HG03575 (cell line): ENCODE measurements at regions not wholly inside any gene's neighbourhood (a gene's known extent, or its start where the extent isn't known, plus 50 kb on each side); places are given as distances from the start of the nearest gene placed in this dataset.
"Not testable (repeated sequence)": the region's sequence is repeated elsewhere in the genome, so short reads cannot be mapped to it uniquely, and the experiment has no call there.

Experiments
- ATAC-seq: cut with Tn5 transposase; IDR thresholded peaks from one replicate; pipeline ENCODE4 v1.9.1; 2021; ENCODE audit not compliant: unreplicated experiment, insufficient number of reproducible peaks, low FRiP score; ENCODE audit errors: extremely low read depth

DNA sequence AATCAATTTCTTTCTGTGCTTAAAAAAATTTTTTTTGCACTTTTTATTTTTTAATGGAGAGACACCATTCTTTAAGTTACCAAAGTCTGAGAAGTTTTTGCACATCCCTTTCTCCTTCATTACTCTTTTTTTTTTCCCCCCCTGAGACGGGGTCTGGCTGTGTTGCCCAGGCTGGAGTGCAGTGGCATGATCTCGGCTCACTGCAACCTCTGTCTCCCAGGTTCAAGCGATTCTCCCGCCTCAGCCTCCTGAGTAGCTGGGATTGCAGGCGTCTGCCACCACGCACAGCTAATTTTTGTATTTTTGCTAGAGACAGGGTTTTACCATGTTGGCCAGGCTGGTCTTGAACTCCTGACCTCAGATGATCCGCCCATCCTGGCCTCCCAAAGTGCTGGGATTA is 104.3 kb downstream of the UTRN start:
- not testable (repeated sequence) for ATAC-seq

- no peak for ATAC-seq
Measured at GRCh38 chr6:144390202-144390601, 105.1 kb downstream of the UTRN start.

- no peak for ATAC-seq
Measured at GRCh38 chr6:144390886-144391285, 105.8 kb downstream of the UTRN start.

DNA sequence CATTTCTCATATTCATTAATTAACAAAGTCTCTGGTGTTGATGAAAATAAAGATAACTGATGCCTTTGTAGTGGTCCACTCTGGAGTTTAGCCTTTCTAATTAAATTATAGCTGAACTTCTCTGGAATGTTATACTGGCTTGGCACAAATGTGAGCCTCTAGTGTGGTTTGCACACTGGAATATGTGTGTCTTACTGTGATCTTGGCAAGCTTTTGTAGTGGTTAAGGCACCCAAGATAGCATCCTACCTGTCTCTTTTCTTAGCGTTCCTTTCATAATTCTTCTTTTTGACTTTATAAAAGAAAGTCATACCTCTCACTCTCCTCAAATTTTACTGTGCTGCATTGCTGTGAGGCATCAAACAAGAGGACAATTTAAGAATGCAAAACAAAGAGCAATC is 107.4 kb downstream of the UTRN start:
- no peak for ATAC-seq

DNA sequence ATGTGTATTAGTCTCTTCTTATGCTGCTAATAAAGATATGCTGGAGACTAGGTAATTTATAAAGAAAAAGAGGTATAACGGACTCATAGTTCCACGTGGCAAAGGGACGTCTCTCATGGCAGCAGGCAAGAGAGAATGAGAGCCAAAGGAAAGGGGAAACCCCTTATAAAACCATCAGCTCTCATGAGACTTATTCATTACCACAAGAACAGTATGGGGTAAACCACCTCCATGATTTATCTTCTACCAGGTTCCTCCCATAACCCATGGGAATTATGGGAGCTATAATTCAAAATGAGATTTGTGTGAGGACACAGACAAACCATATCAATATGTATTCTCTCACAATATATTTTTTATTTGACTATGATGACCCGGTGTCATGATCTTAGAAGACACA is 109.1 kb downstream of the UTRN start:
- ATAC-seq = no peak

GRCh38 chr6:144395014-144395413 is 109.9 kb downstream of the UTRN start:
- no peak for ATAC-seq

- no peak for ATAC-seq
Measured at GRCh38 chr6:144395826-144396225, 110.7 kb downstream of the UTRN start.

DNA sequence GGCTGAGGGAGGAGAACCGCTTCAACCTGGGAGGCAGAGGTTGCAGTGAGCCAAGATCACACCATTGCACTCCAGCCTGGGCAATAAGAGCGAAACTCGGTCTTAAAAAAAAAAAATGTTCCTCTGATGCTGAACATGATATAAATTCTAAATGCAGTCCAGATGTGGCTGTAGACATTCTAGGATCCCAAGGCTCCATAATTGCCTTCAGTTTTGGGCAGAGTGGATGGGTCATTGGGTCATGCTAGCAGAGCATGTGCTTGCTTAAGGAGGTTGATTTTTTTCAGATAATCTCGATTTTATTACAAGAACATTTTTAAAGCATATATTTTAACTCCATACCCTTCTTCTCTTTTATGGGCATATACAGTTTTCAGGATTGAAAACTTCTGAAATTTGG is 112.0 kb downstream of the UTRN start:
- ATAC-seq = no peak

DNA sequence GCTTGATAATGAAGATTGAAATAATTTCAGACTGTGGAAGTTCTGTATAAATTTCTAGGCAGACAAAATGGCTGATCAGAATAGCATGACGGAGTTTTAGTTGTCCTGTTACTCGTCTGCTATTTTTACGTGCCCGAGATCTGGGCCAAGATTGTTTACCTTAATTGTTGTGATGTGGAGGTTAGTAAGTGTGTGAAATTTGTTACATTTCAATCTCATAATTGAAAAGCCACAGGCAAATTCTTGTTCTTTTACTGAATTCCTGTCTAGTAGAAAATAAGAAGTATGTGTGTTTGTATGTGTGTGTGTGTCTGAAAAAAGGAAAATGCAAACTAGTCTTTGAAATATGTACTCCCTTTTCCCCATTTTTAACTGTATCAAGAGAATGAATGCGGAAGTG is 115.2 kb downstream of the UTRN start:
- ATAC-seq = no peak

GRCh38 chr6:144401736-144402733 is 116.9 kb downstream of the UTRN start:
- ATAC-seq = no peak

GRCh38 chr6:144402750-144403149 is 117.6 kb downstream of the UTRN start:
- no peak for ATAC-seq

- ATAC-seq = no peak
Measured at GRCh38 chr6:144405163-144405562, 120.0 kb downstream of the UTRN start.

GRCh38 chr6:144406796-144407195 is 121.7 kb downstream of the UTRN start:
- no peak for ATAC-seq

- ATAC-seq = no peak
Measured at GRCh38 chr6:144408161-144408560, 123.0 kb downstream of the UTRN start.

DNA sequence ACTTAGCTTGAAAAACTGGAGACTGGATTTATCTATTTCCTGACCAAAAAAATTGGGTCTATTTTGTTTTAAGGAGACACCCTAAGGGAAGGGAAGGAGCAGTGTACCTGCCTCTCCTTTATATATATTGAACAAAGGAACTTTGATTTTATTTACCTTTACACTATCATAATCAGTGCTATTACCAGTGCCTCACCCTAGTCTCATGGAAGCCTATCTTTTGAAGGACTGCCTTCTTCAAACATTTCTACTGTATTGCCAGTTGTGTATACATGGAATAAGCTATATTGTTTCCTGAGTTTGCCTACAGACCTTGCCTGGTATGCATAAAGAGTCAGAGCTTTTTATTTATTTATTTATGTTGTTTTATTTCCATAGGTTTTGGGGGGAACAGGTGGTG is 124.9 kb downstream of the UTRN start:
- ATAC-seq = no peak

DNA sequence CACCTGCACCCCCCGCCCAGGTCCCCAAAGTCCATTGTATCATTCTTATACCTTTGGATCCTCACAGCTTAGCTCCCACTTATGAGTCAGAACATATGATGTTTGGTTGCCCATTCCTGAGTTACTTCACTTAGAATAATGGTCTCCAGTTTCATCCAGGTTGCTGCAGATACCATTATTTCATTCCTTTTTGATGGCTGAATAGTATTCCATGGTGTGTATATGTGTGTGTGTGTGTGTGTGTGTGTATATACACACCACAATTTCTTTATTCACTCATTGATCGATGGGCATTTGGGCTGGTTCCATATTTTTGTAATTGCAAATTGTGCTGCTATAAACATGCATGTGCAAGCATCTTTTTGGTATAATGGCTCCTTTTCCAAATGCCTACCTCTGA is 125.4 kb downstream of the UTRN start:
- not testable (repeated sequence) for ATAC-seq

GRCh38 chr6:144411531-144412165 is 126.5 kb downstream of the UTRN start:
- ATAC-seq = no peak

GRCh38 chr6:144413418-144413817 is 128.3 kb downstream of the UTRN start:
- no peak for ATAC-seq

DNA sequence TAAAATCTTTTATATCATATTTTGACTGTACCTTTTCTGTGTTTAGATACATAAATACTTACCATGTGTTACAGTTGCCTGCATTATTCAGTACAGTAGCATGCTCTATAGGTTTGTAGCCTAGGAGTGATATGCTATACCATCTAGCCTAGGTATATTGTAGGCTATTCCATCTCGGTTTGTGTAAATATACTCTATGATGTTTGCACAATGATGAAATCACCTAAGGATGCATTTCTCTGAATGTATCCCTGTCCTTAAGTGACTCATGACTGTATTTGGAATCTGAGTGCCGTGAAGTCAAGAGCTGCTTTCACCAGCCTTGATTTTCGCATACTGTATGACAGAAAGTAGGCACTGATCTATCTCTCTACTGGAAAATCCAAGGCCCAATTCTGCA is 129.9 kb downstream of the UTRN start:
- ATAC-seq = no peak

DNA sequence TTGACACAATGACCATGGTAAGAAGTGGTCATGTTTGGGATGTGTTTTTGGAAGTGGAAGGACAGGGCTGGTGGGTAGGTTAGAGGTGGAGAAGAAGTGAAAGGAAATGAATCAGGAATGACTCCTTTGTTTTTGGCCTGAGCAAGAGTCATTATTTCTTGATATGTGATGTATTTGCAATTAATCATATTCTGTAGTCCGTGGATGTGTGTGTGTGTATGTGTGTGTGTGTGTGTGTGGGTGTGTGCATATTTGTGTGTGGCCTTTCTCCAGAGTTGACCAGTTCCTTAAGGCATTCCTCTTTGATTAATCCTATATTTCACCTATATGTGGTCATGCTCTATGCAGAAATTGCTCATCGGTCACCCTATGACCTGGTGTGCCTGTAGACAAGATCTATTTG is 130.7 kb downstream of the UTRN start:
- no peak for ATAC-seq
